Liver (tissue), 8 donors: ENCODE measurements at regions not wholly inside any gene's neighbourhood (a gene's known extent, or its start where the extent isn't known, plus 50 kb on each side); places are given as distances from the start of the nearest gene placed in this dataset.

Source experiments
- DNase-seq: peaks from one replicate; pipeline ENCODE4 v3.0.0-alpha.2; 2017; ENCODE audit warnings: low spot score
- H3K27ac ChIP-seq, 2 donors: one replicate each; pipeline ENCODE4 v1.7.0; 2013; ENCODE audit warnings: inconsistent platforms in 2 of 2, low read length in 2 of 2, control low read depth in 1 of 2, low read depth in 1 of 2, mild to moderate bottlenecking in 1 of 2
- H3K27me3 ChIP-seq, 4 donors: one replicate each; pipeline versions ENCODE4 v1.6.1 to v1.7.0; 2013; ENCODE audit warnings: low read length in 3 of 4, inconsistent platforms in 1 of 4, mild to moderate bottlenecking in 1 of 4, moderate library complexity in 1 of 4; ENCODE audit not compliant: control insufficient read depth in 4 of 4, insufficient read depth in 4 of 4
- H3K36me3 ChIP-seq, 4 donors: one replicate each; pipeline versions ENCODE4 v1.6.1 to v1.7.0; 2013; ENCODE audit warnings: low read length in 3 of 4, mild to moderate bottlenecking in 3 of 4, low read depth in 1 of 4, moderate library complexity in 1 of 4; ENCODE audit not compliant: control insufficient read depth in 4 of 4, insufficient read depth in 3 of 4
- H3K4me1 ChIP-seq, 4 donors: one replicate each; pipeline versions ENCODE4 v1.6.1 to v1.7.0; 2013; ENCODE audit warnings: low read length in 3 of 4, mild to moderate bottlenecking in 3 of 4, moderate library complexity in 1 of 4; ENCODE audit not compliant: control insufficient read depth in 4 of 4, insufficient read depth in 4 of 4
- H3K4me3 ChIP-seq, 3 donors: one replicate each; pipeline versions ENCODE4 v1.6.1 to v1.7.0; 2013; ENCODE audit warnings: low read length in 3 of 3, control low read depth in 1 of 3, low read depth in 1 of 3, mild to moderate bottlenecking in 1 of 3
- H3K9ac ChIP-seq, 2 donors: one replicate each; pipeline ENCODE4 v1.7.0; 2013; ENCODE audit warnings: low read length in 2 of 2, mild to moderate bottlenecking in 2 of 2, moderate library complexity in 2 of 2, control low read depth in 1 of 2, low read depth in 1 of 2
- H3K9me3 ChIP-seq, 4 donors: one replicate each; pipeline versions ENCODE4 v1.6.1 to v1.7.0; 2013; ENCODE audit warnings: low read length in 3 of 4; ENCODE audit not compliant: control insufficient read depth in 4 of 4
- EGR1 ChIP-seq, 2 donors: IDR thresholded peaks; 2 replicates each; pipeline ENCODE4 v1.6.1; 2016 to 2018; ENCODE audit warnings: antibody characterized with exemption in 2 of 2, low read depth in 2 of 2
- FOXA1 ChIP-seq: IDR thresholded peaks from 2 replicates; pipeline ENCODE4 v1.6.1; 2016; ENCODE audit warnings: antibody characterized with exemption
- FOXA2 ChIP-seq: IDR thresholded peaks from 2 replicates; pipeline ENCODE4 v1.6.1; 2016; ENCODE audit warnings: antibody characterized with exemption
- GABPA ChIP-seq, 2 donors: IDR thresholded peaks in 1 of 2; conservative IDR thresholded peaks in 1 of 2; 2 replicates each; pipeline ENCODE4 v1.6.1; 2016; ENCODE audit warnings: antibody characterized with exemption in 2 of 2, mild to moderate bottlenecking in 1 of 2, moderate library complexity in 1 of 2
- HNF4A ChIP-seq, 2 donors: conservative IDR thresholded peaks; 2 replicates each; pipeline ENCODE4 v1.6.1; 2016; ENCODE audit warnings: antibody characterized with exemption in 2 of 2, mild to moderate bottlenecking in 2 of 2
- HNF4G ChIP-seq: IDR thresholded peaks from 2 replicates; pipeline ENCODE4 v1.6.1; 2016; ENCODE audit warnings: antibody characterized with exemption
- JUND ChIP-seq, 2 donors: IDR thresholded peaks; 2 replicates each; pipeline ENCODE4 v1.6.1; 2016; ENCODE audit warnings: antibody characterized with exemption in 2 of 2
- NR2F2 ChIP-seq: IDR thresholded peaks from 2 replicates; pipeline ENCODE4 v1.6.1; 2016; ENCODE audit warnings: antibody characterized with exemption
- RAD21 ChIP-seq, 2 donors: IDR thresholded peaks; 2 replicates each; pipeline ENCODE4 v1.6.1; 2016; ENCODE audit warnings: antibody characterized with exemption in 2 of 2, mild to moderate bottlenecking in 2 of 2
- RXRA ChIP-seq, 2 donors: IDR thresholded peaks; 2 replicates each; pipeline ENCODE4 v1.6.1; 2017 to 2018; ENCODE audit warnings: antibody characterized with exemption in 2 of 2, mild to moderate bottlenecking in 1 of 2
- SP1 ChIP-seq: IDR thresholded peaks from 2 replicates; pipeline ENCODE4 v1.6.1; 2018; ENCODE audit warnings: antibody characterized with exemption, mild to moderate bottlenecking
- TAF1 ChIP-seq: conservative IDR thresholded peaks from 2 replicates; pipeline ENCODE4 v1.6.1; 2016; ENCODE audit warnings: antibody characterized with exemption, mild to moderate bottlenecking
- YY1 ChIP-seq: IDR thresholded peaks from 2 replicates; pipeline ENCODE4 v1.6.1; 2016; ENCODE audit warnings: antibody characterized with exemption, mild to moderate bottlenecking
- WGBS: extraction: QIAGEN DNeasy Blood & Tissue Kit; methylation state at CpG from one replicate; pipeline ENCODE4 v1.1.7; 2013; 5-methylcytosine and 5-hydroxymethylcytosine counted together
- TF ChIP-seq, protein P1 (sequence below): IDR thresholded peaks from 2 replicates; pipeline ENCODE4 v1.6.1; 2016; ENCODE audit warnings: antibody characterized with exemption
- TF ChIP-seq, protein P2 (sequence below): IDR thresholded peaks from 2 replicates; pipeline ENCODE4 v1.6.1; 2016; ENCODE audit warnings: antibody characterized with exemption
- TF ChIP-seq, protein P3 (sequence below): IDR thresholded peaks from 2 replicates; pipeline ENCODE4 v1.6.1; 2016; ENCODE audit warnings: antibody characterized with exemption
- TF ChIP-seq, protein P4 (sequence below): IDR thresholded peaks from 2 replicates; pipeline ENCODE4 v1.6.1; 2016; ENCODE audit warnings: antibody characterized with exemption, mild to moderate bottlenecking
- TF ChIP-seq, protein P5 (sequence below): fragments of 150-350 bp; IDR thresholded peaks from 2 replicates; pipeline ENCODE4 v1.5.1; 2017; ENCODE audit warnings: improper control_type of control experiment, low read depth, low read length; ENCODE audit not compliant: missing input control
- donor health status: healthy.
- donor health status: healthy.
- donor health status: healthy.
- donor health status: healthy.
- donor health status: healthy.

DNA sequence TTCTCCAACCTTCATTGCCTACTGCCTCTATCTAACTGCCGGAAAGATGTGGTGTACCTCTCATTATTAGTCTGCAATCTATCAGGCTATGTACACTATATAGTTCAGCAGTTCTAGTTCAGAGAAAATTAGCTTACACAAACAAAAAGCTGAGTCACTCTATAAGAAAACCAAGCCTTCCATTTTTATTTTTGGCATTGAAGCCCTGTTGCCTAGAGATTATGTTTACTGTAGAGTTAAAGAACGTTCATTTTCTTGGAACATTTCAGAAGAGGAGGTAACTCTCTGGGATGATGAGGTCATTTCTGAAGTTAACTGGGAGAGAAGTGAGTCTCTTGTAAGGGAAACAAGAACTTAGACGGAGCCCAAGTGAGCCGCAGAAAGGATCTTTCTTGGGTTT lies 133.5 kb downstream of the FAM124B start:
- Histone ChIP-seq H3K9ac (no peak overlapping the region), H3K36me3 (no peaks in the 10 kb centered on the region), H3K4me3 (no peak overlapping the region), H3K4me1 (peaks cover 2 to 32% (median 13%) of the 10 kb centered on the region in 4 donors), H3K27me3 (no peaks in the 10 kb centered on the region), H3K9me3 (no peaks in the 10 kb centered on the region), H3K27ac (no peak overlapping the region)
- DNase-seq = no peak
- TF ChIP-seq TAF1 = no peak
- TF ChIP-seq, protein P1, sequence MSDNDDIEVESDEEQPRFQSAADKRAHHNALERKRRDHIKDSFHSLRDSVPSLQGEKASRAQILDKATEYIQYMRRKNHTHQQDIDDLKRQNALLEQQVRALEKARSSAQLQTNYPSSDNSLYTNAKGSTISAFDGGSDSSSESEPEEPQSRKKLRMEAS = no peak
- no peak for TF ChIP-seq FOXA2
- TF ChIP-seq FOXA1 = no peak
- TF ChIP-seq SP1 = no peak
- TF ChIP-seq GABPA (IDR thresholded peaks at IDR 0.05 in 1 of 2, conservative IDR thresholded peaks at IDR 0.05 in 1 of 2) = no peak
- TF ChIP-seq, protein P2, sequence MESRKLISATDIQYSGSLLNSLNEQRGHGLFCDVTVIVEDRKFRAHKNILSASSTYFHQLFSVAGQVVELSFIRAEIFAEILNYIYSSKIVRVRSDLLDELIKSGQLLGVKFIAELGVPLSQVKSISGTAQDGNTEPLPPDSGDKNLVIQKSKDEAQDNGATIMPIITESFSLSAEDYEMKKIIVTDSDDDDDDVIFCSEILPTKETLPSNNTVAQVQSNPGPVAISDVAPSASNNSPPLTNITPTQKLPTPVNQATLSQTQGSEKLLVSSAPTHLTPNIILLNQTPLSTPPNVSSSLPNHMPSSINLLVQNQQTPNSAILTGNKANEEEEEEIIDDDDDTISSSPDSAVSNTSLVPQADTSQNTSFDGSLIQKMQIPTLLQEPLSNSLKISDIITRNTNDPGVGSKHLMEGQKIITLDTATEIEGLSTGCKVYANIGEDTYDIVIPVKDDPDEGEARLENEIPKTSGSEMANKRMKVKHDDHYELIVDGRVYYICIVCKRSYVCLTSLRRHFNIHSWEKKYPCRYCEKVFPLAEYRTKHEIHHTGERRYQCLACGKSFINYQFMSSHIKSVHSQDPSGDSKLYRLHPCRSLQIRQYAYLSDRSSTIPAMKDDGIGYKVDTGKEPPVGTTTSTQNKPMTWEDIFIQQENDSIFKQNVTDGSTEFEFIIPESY = no peak
- TF ChIP-seq RAD21 (IDR thresholded peaks at IDR 0.05) = no peak
- TF ChIP-seq, protein P3, sequence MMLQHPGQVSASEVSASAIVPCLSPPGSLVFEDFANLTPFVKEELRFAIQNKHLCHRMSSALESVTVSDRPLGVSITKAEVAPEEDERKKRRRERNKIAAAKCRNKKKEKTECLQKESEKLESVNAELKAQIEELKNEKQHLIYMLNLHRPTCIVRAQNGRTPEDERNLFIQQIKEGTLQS = no peak
- no peak for TF ChIP-seq JUND (IDR thresholded peaks at IDR 0.05)
- TF ChIP-seq HNF4A (conservative IDR thresholded peaks at IDR 0.05) = no peak
- no peak for TF ChIP-seq YY1
- TF ChIP-seq HNF4G = no peak
- TF ChIP-seq, protein P4, sequence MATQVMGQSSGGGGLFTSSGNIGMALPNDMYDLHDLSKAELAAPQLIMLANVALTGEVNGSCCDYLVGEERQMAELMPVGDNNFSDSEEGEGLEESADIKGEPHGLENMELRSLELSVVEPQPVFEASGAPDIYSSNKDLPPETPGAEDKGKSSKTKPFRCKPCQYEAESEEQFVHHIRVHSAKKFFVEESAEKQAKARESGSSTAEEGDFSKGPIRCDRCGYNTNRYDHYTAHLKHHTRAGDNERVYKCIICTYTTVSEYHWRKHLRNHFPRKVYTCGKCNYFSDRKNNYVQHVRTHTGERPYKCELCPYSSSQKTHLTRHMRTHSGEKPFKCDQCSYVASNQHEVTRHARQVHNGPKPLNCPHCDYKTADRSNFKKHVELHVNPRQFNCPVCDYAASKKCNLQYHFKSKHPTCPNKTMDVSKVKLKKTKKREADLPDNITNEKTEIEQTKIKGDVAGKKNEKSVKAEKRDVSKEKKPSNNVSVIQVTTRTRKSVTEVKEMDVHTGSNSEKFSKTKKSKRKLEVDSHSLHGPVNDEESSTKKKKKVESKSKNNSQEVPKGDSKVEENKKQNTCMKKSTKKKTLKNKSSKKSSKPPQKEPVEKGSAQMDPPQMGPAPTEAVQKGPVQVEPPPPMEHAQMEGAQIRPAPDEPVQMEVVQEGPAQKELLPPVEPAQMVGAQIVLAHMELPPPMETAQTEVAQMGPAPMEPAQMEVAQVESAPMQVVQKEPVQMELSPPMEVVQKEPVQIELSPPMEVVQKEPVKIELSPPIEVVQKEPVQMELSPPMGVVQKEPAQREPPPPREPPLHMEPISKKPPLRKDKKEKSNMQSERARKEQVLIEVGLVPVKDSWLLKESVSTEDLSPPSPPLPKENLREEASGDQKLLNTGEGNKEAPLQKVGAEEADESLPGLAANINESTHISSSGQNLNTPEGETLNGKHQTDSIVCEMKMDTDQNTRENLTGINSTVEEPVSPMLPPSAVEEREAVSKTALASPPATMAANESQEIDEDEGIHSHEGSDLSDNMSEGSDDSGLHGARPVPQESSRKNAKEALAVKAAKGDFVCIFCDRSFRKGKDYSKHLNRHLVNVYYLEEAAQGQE = no peak
- TF ChIP-seq RXRA (IDR thresholded peaks at IDR 0.05) = no peak
- TF ChIP-seq, protein P5, sequence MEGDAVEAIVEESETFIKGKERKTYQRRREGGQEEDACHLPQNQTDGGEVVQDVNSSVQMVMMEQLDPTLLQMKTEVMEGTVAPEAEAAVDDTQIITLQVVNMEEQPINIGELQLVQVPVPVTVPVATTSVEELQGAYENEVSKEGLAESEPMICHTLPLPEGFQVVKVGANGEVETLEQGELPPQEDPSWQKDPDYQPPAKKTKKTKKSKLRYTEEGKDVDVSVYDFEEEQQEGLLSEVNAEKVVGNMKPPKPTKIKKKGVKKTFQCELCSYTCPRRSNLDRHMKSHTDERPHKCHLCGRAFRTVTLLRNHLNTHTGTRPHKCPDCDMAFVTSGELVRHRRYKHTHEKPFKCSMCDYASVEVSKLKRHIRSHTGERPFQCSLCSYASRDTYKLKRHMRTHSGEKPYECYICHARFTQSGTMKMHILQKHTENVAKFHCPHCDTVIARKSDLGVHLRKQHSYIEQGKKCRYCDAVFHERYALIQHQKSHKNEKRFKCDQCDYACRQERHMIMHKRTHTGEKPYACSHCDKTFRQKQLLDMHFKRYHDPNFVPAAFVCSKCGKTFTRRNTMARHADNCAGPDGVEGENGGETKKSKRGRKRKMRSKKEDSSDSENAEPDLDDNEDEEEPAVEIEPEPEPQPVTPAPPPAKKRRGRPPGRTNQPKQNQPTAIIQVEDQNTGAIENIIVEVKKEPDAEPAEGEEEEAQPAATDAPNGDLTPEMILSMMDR = no peak
- no peak for TF ChIP-seq NR2F2
- TF ChIP-seq EGR1 (IDR thresholded peaks at IDR 0.05; ENCODE audit: low read depth in 2 of 2) = no peak
- 58% methylated on average over 4 of the region's 4 CpGs for WGBS

DNA sequence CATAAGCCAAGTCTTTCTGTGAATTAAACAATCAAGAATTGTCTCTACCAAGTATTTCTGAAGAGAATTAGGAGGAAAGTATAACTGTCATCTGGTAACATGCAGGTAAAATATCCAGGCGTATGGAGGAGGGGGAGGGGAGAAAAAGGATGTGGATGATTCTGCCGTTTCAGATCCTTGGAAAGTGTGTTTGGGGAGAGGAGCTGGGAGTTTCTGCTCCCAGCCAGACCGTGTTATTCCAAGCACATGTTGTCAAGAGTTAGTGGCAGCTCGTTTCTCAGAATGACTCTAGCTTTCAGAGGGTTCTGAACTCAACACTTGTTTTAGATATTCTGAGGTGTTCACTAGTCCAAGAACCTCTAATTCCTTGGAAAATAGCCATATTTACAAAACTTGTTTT lies 137.6 kb downstream of the FAM124B start:
- no peak overlapping the region for H3K9ac ChIP-seq
- TF ChIP-seq, protein P5 = no peak
- TF ChIP-seq HNF4G = no peak
- no peak for TF ChIP-seq NR2F2
- TF ChIP-seq HNF4A (conservative IDR thresholded peaks at IDR 0.05) = no peak
- TF ChIP-seq, protein P3 = no peak
- no peak for TF ChIP-seq JUND (IDR thresholded peaks at IDR 0.05)
- TF ChIP-seq FOXA2 = no peak
- no peak for TF ChIP-seq SP1
- TF ChIP-seq EGR1 (IDR thresholded peaks at IDR 0.05; ENCODE audit: low read depth in 2 of 2) = no peak
- TF ChIP-seq TAF1 = no peak
- no peak for TF ChIP-seq RAD21 (IDR thresholded peaks at IDR 0.05)
- 64% methylated on average over 4 of the region's 4 CpGs for WGBS
- no peaks in the 10 kb centered on the region for H3K36me3 ChIP-seq
- H3K27me3 ChIP-seq = no peaks in the 10 kb centered on the region
- H3K4me3 ChIP-seq = no peak overlapping the region
- no peaks in the 10 kb centered on the region for H3K4me1 ChIP-seq
- H3K27ac ChIP-seq = no peak overlapping the region
- DNase-seq = no peak
- no peaks in the 10 kb centered on the region for H3K9me3 ChIP-seq
